GM21619 (cell line): ENCODE measurements at regions not wholly inside any gene's neighbourhood (a gene's known extent, or its start where the extent isn't known, plus 50 kb on each side); places are given as distances from the start of the nearest gene placed in this dataset.
A peak's percentile ranks its signal among the peaks of the same experiment; 100 is the strongest.
"Not testable (repeated sequence)": the region's sequence is repeated elsewhere in the genome, so short reads cannot be mapped to it uniquely, and the experiment has no call there.

ENCODE experiments used
- ATAC-seq: cut with Tn5 transposase; IDR thresholded peaks from one replicate; pipeline ENCODE4 v1.9.1; 2021; ENCODE audit not compliant: unreplicated experiment

DNA sequence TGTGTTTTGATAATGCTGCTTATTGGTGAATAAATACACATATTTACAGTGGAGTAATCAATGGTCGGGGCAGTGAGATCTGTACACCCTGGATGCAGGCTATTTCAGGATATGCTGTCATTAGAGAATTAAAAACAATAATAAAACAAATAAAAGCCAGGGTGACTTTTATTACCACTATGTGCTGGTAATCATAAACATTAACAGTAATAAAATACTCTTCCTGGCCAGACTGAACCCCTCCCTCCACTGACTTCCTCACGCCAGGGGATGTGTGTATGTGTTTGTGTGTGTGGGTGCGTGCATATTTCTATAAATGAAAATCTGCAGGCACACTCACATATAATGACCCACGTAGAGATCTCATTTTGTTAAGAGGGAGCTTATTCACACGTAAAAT is 98.0 kb upstream of the MAP9 start:
- no peak for ATAC-seq

DNA sequence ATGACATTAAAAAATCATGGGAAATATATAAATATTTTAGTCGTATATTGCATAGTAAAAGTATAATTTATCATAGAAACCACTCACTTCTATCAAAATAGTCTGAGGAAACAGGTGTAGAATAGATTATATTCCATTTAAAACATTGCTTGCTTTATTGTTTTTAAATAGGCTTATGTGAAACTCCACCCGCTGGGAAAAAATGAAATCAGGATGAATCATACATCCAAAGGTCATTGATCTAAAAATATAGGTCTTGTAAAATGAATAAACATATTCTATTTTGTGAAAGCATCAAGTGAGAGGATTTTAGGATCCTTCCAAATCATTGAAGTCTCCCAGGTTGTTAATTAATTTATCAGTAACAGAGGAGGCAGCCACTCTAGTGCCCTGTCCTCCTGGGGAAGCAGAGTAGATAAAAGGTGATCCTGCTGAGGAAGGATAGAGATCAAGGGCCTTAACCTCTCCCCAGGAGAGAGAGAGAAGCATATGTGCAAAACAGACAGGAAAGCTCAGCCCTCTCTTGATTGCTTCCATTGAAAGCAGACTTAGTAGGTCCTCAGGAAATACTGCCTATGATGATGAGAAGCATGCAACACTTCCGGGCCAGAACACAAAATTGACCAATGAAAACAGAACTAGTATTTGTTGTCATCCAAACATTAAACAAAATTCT is 96.8 kb upstream of the MAP9 start:
- ATAC-seq: no peak

DNA sequence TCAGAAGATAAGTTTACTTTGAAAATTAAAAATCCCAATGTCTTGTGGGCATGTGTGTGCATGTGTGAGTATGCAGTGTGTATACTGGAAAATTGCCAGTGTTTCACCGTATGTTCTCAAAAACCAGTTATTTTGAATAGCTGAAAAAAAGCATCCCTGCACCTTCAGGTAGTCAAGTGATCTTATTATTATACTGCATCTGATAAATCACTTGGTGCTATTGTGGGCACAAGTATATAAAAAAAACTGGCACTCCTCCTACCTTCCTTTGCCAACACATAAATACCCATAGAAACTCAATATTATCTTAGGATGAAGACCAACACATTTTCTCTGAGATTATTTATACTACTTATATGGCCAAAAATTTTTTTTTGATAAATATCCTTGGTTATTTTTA is 91.5 kb upstream of the MAP9 start:
- no peak for ATAC-seq

DNA sequence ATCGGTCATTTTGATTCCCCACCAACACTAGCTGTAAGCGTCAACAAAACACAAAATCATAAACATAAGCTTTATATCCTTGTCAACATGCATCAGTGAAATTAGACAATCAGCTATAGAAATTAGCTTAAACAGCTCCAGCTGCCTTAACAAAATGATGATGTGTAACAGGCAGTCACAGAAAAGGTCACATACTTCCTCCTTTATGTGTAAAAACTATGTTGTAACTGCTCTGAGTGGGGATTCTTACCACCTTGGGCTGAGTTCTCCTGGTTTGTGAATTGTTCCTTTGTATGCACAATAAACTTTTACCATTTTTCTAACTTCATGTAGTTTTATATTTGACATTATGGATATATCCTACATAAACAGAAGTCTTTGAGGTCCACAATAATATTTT is 73.9 kb upstream of the MAP9 start:
- no peak for ATAC-seq

DNA sequence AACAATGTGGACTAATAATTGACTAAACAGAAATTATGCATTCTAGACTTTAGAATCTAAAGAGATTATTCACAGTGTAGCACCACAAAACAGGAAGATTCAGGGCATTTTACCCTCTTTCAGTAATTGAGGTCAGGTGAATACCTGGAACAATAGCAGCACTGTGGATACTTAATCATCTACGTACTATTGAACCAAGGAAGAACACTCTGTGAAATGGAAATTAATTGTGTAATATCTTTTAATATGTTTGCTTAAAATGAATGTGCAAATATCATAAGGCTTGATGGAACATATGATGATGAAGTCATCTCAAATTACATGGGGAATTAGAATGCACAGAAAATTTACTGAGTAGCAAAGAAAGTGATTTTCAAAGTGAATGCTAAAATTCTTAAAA is 68.5 kb upstream of the MAP9 start:
- ATAC-seq: no peak

DNA sequence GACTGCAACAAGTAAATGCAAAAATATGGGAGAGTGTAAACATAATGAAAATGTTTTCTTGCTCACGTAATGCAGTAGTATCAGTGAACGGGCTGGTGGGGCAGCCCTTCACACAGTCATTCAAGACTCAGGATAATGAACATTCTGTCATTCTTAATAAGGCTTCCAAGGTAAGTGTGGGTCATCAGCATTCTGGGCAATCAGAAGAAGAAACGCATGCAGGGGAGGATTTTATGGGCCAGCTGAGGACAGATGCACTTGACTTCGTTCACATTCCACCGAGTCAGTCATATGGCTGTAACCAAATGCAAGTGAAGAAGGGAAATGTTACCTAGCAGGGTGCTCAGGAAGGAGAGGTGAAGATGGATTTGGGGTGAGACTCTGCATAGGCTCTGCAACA is 68.0 kb upstream of the MAP9 start:
- no peak for ATAC-seq

DNA sequence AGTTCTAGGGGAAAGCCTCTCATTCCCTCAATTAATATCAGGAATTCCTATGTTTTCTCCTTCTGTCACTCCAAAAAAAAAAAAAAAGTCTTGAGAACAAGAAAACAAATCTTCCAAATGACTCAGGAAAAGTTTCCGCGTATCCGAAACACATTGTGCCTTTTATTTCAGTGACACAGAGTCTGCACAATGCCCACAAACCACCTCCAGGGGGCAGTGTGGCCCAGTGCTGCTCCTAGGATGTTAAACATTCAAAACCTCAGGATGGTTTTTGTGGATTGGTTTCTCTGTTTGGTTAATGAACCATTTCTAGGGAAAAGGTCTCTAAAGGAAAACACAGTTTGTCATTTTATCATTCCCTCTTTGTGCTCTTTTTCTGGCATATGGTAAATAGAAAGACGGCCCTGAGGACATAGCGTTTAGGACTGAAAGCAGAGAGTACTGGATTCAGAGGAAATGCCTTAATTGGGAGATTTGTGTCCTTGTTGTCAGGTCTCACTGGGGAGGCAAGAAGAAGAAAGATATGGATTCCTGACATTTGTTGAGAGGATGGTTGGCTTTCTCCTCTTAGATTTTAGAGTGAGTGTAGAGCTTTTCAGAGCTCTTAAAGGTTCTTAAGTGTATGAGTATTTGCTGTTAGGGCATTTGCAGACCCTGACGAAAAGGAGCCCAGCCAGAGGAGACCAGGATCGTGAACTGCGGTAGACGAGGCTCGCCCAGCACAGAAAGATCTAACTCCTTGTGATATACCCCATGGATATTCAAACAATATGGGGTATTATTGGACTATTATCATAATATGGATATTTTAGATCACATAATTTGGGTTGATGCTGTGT is 65.7 kb upstream of the MAP9 start:
- peak; percentile 91 for ATAC-seq

DNA sequence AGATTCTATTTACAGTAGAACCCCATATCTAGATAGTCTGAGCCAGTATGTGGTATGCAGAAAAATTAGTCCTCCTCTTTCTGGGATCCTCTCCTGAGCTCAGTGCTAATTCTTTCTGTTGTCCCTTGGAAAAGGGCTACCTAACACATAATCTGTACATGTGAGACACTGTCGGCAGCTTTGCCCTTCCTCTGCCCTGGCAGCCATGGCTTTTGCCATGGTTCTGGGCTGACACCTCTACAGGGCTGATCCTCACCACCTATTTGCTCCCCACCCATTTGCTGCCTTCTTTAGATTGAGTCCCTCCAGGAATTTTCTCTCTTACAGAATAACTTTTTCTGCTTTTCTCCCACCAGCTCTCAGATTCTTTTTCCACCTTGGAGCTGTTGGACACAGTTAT is 64.7 kb upstream of the MAP9 start:
- ATAC-seq: no peak

DNA sequence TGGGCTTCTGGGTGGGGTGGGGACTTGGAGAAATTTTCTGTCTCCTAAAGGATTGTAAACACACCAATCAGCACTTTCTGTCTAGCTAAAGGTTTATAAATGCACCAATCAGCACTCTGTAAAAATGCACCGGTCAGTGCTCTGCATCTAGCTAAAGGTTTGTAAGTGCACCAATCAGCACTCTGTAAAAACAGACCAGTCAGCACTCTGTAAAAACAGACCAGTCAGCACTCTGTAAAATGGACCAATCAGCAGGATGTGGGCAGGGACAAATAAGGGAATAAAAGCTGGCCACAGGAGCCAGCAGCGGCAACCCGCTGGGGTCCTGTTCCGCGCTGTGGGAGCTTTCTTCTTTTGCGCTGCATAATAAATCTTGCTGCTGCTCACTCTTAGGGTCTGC is 63.0 kb upstream of the MAP9 start:
- ATAC-seq: not testable (repeated sequence)

DNA sequence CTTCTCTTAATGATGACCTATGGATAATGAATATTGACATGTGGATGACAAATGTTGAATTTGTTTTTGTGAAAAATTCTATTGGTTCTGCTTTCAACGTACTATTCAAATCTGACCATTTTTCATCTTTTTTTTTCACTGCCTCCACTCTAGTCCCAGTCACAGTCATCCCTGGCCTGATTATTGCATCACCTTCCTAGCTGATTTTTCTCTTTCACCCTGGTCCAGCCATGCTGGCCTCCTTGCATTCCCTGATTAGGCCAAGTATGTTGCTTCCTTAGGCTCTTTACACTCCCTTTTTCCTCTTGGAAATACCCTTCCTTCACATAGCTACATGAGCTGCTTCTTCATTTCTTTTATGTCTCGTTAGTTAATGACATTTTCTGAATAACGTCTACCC is 58.1 kb upstream of the MAP9 start:
- no peak for ATAC-seq

DNA sequence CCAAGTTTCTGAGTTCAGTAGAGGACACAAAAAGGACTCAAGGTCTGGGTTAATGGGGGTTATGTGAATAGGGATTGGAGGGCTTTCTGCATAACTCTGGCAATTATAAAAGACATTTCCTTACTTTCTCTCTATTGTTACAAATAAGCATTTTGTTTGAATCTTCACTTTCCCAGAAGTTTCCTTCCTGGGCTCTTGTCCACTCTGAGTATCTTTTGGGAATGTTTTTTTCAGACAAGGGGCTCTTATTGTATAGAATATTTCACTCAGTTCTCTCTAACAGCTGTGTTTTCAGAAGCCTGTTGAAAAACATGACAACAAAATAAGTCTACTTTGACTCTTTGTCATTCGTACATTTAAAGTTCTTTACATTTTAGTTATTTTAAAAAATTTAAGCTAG is 57.6 kb upstream of the MAP9 start:
- no peak for ATAC-seq

DNA sequence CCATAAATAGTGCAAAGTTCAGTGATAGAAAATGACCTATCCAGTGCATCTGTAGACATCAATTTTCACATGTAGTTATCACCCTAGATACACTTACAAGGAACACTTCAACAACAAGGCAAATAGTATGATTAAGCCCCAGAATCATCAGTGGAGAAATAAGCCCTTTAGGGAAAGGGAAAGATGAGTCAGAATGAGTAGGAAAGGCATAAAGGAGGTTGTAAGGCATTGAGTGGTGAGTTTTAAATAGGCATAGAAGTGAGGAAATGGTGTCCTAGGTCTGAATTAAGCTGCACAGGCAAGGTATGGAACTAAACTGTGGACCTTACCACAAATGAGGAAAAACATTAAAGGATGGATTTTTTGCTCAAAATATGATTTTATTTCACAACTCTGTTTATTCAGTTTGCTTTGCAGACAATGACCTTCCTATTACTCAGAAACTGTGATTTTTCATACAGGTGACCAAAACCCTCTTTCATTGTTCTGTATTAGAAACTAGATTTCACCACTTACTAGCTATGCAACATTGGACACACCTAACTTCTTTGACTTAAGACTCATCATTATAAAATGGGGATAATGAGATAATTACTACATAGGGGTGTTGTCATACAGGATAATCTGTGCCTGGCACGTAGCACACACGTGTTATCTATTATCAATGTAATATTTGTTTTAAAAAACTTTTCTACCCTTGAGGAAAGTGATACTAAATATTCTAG is 57.0 kb upstream of the MAP9 start:
- ATAC-seq: no peak

DNA sequence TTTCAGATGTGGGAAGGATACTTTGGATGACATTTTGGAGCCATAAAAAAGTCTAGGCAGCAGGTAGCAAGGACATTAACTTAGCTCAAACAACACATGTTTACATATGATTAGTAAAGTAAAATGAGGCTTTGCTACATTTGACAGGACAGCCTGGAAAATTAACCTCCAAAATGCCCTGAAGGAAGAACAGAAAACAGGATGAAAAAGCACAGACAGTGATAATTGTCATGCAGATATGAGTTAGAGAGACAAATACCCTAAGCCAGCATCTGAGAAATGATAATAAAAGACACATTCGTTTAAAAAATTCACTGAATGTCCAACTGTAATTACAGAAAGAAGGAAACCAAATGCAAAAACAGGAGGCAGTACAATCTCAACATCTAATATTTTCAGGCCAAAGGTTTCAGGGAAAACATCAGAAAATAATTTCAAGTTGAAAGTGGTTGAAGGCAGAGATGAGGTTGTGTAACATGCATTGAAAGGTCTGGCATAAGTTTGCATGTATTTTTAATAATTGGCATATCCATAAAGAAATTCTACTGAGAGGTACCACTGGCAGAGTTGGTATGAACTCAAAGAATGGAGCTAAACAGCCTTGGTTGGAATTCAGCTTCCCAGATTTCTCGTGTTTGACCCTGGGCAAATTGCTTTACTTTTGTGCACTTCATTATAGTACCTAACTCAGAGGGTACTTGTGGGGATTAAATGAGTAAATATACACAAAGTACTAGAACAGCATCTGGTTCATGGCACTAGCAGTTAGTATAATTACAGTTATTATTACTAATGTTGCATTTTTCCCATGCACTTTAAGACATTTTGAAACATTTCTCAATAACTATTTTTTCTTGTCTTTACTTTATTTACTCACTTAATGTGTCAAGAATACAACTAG is 54.4 kb upstream of the MAP9 start:
- ATAC-seq: no peak

DNA sequence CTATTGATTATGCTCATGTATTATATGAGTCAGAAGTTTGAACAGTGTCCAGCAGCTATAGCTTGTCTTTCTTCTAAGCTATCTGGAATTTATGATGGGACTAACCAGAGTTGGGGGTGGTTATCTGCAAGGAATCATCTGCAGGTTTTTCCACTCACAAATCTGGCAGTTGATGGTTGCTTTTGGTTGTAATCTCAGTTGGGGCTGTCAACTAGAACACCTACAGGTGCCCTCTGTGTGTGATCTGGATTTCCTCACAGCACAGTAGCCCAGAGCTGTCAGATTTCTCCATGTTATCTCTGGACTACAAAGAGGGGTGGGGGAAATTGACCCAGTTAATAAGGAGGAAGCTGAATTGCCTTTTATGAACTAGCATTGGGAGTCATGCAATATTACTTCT is 51.4 kb upstream of the MAP9 start:
- ATAC-seq: no peak

DNA sequence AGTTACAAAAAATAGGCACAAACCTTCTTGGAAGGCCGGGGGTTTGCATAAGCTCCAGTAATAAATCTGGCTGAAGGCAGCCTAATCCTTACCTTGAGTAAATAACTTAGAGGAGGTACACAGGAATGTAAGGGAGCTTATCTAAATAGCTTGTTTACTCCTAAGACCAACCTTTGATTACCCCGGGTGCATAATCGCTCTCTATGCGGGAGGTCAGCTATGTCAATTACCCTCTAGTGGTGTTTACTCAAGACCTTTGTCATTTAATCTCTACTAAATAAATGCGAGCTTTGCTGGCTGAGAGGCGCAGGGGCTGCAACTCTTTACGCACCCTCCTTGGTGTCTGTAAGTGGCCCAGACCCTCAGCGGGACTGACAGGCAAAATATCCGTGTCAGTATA is 50.2 kb upstream of the MAP9 start:
- ATAC-seq: no peak
